ENCODE measurements at regions not wholly inside any gene's neighbourhood (a gene's known extent, or its start where the extent isn't known, plus 50 kb on each side); places are given as distances from the start of the nearest gene placed in this dataset.

DNA sequence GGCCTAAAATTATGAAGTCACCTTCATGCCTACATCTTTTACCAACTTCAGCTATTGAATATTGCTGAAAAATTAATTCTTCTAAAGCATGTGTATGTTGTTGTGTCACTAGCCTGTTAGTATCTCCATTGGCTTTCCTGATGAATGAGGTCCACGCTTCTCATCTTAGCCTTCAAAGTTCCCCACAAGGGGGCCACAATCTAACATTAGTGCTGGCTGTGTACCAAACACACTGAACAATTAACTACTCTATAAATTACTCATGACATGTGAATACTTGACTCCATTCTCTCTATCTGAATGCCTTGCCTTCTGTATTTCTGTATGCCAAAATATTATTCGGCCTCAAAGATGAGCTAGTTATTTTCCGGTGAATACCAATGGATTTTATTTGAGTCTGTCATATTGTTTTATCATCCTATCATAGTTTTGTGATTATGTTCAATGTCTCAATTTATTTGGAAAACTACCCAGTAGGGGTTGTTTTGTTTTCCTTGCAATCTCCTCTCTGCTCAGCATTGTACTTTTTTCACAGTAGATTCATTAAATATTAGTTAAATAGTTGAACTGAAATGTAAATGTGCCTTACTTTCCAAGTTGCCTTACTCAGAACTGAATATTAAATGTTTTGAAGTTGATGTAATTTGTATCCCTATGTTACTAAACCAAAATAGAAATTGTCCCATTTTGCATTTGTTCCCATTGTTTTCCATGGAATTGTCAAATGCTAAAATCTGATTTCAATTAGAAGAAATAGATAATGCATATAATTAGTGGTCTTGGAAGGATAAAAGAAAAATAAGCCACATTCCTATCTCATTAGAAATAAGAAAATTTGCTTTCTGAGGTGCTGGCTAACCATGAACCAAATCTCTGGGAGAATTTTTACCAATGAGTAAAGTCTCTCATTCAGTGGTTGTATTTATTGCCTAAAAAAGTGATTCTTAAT lies 208.4 kb upstream of the COL3A1 start:
- DNase-seq (ENCODE audit: low read depth) = no peak
- no peak overlapping the region for H3K4me3 ChIP-seq (ENCODE audit: low read depth, low read length)
- TF ChIP-seq, protein P1, sequence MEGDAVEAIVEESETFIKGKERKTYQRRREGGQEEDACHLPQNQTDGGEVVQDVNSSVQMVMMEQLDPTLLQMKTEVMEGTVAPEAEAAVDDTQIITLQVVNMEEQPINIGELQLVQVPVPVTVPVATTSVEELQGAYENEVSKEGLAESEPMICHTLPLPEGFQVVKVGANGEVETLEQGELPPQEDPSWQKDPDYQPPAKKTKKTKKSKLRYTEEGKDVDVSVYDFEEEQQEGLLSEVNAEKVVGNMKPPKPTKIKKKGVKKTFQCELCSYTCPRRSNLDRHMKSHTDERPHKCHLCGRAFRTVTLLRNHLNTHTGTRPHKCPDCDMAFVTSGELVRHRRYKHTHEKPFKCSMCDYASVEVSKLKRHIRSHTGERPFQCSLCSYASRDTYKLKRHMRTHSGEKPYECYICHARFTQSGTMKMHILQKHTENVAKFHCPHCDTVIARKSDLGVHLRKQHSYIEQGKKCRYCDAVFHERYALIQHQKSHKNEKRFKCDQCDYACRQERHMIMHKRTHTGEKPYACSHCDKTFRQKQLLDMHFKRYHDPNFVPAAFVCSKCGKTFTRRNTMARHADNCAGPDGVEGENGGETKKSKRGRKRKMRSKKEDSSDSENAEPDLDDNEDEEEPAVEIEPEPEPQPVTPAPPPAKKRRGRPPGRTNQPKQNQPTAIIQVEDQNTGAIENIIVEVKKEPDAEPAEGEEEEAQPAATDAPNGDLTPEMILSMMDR (IDR thresholded peaks at IDR 0.05; ENCODE audit: low read depth, low read length, missing control alignments) = peak; percentile 30

- H3K4me3 ChIP-seq (ENCODE audit: low read depth, low read length) = no peak overlapping the region
- DNase-seq (ENCODE audit: low read depth) = no peak
- TF ChIP-seq, protein P1 (IDR thresholded peaks at IDR 0.05; ENCODE audit: low read depth, low read length, missing control alignments) = no peak
Measured at GRCh38 chr2:188766471-188766856, 207.7 kb upstream of the COL3A1 start.

- no peak for DNase-seq (ENCODE audit: low read depth)
- TF ChIP-seq, protein P1 (IDR thresholded peaks at IDR 0.05; ENCODE audit: low read depth, low read length, missing control alignments) = no peak
Measured at GRCh38 chr2:188767176-188767575, 207.0 kb upstream of the COL3A1 start.

GRCh38 chr2:188770296-188770695 lies 203.9 kb upstream of the COL3A1 start:
- no peak overlapping the region for H3K4me3 ChIP-seq (ENCODE audit: low read depth, low read length)
- TF ChIP-seq, protein P1 (IDR thresholded peaks at IDR 0.05; ENCODE audit: low read depth, low read length, missing control alignments) = no peak
- DNase-seq (ENCODE audit: low read depth) = no peak

More at GRCh38 chr2:188767176-188767575, 207.0 kb upstream of the COL3A1 start:
- H3K4me3 ChIP-seq (ENCODE audit: low read depth, low read length) = no peak overlapping the region

GRCh38 chr2:188773075-188773474 lies 201.1 kb upstream of the COL3A1 start:
- H3K4me3 ChIP-seq (ENCODE audit: low read depth, low read length) = no peak overlapping the region
- no peak for DNase-seq (ENCODE audit: low read depth)
- TF ChIP-seq, protein P1 (IDR thresholded peaks at IDR 0.05; ENCODE audit: low read depth, low read length, missing control alignments) = no peak

GRCh38 chr2:188776634-188777033 lies 197.5 kb upstream of the COL3A1 start:
- H3K4me3 ChIP-seq (ENCODE audit: low read depth, low read length) = no peak overlapping the region
- no peak for DNase-seq (ENCODE audit: low read depth)
- TF ChIP-seq, protein P1 (IDR thresholded peaks at IDR 0.05; ENCODE audit: low read depth, low read length, missing control alignments) = no peak

Data from GM12864 (cell line).